Esophagus (tissue), 2 donors: ENCODE measurements at regions not wholly inside any gene's neighbourhood (a gene's known extent, or its start where the extent isn't known, plus 50 kb on each side); places are given as distances from the start of the nearest gene placed in this dataset.
A peak's percentile ranks its signal among the peaks of the same experiment; 100 is the strongest.

Experiments used
- H3K27ac ChIP-seq, 2 donors: one replicate each; pipeline ENCODE4 v1.5.1; 2013; ENCODE audit warnings: low read depth in 2 of 2, mild to moderate bottlenecking in 2 of 2, inconsistent platforms in 1 of 2, low read length in 1 of 2, moderate library complexity in 1 of 2
- H3K27me3 ChIP-seq, 2 donors: one replicate each; pipeline ENCODE4 v1.6.1; 2013; ENCODE audit warnings: low read length in 2 of 2, control low read depth in 1 of 2, mild to moderate bottlenecking in 1 of 2; ENCODE audit not compliant: insufficient read depth in 2 of 2, control insufficient read depth in 1 of 2
- H3K36me3 ChIP-seq, 2 donors: one replicate each; pipeline ENCODE4 v1.6.1; 2013; ENCODE audit warnings: low read length in 1 of 2; ENCODE audit not compliant: control insufficient read depth in 2 of 2, insufficient read depth in 2 of 2
- H3K4me1 ChIP-seq, 2 donors: one replicate each; pipeline ENCODE4 v1.6.1; 2013; ENCODE audit warnings: low read length in 1 of 2; ENCODE audit not compliant: control insufficient read depth in 2 of 2, insufficient read depth in 2 of 2
- H3K4me3 ChIP-seq, 2 donors: one replicate each; pipeline ENCODE4 v1.5.1; 2013; ENCODE audit warnings: low read length in 2 of 2, mild to moderate bottlenecking in 2 of 2, low read depth in 1 of 2, moderate library complexity in 1 of 2
- H3K9me3 ChIP-seq, 2 donors: one replicate each; pipeline ENCODE4 v1.6.1; 2013; ENCODE audit warnings: mild to moderate bottlenecking in 2 of 2, low read depth in 1 of 2, low read length in 1 of 2, moderate library complexity in 1 of 2; ENCODE audit not compliant: control insufficient read depth in 2 of 2, insufficient read depth in 1 of 2
- WGBS, 2 donors: extraction: QIAGEN DNeasy Blood & Tissue Kit; methylation state at CpG; one replicate each; pipeline ENCODE4 v1.1.7; 2013; 5-methylcytosine and 5-hydroxymethylcytosine counted together
- donor health status: healthy with polysubstance abuse.
- donor health status: Bipolar disorder and iron deficiency.

DNA sequence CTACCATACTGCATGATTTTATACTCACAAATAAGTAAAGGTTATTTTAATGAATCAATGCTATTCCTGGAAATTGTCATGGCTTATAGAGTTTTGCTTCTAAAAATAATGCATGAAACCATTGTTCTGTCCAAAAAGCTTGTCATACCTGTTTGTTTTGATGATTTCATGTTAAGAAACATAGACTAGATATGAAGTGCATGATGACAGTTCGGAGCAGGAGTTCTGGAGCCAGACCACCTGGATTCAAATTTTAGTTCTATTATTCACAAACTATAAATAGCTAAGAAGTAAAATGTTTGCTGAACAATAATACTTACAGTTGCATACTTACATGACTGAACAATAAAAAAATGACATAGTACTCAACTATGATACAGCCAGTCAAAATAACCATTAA, 107.0 kb upstream of the AKR1E2 start:
- H3K9me3 ChIP-seq, result no peaks in the 10 kb centered on the region

DNA sequence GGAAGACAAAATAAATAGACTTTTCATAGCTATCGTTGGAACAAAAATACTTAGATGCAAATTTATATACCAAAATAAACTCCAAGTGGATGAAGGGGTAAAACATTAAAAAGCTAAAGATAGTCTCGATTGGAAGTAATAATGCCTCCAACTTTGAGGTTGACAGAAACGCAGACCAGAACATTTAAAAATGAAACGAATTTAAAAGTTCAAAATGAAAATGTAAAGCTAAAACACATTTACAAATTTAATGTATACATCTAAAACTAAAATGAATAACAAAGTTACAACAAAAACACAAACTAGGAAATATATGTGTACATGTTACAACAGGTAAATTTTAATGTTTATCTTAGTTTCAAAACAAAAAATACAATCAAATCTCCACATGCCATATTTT, 107.5 kb upstream of the AKR1E2 start:
- Histone ChIP-seq H3K27ac (no peak overlapping the region), H3K9me3 (no peaks in the 10 kb centered on the region), H3K4me1 (no peaks in the 10 kb centered on the region), H3K4me3 (no peak overlapping the region), H3K36me3 (no peaks in the 10 kb centered on the region), H3K27me3 (no peaks in the 10 kb centered on the region)
- WGBS, 2 donors, result 85 to 87% methylated on average over 4 of the region's 4 CpGs

More for the DNA sequence above, 107.0 kb upstream of the AKR1E2 start:
- H3K4me3 ChIP-seq, result no peak overlapping the region
- no peaks in the 10 kb centered on the region for H3K27me3 ChIP-seq
- H3K4me1 ChIP-seq, result no peaks in the 10 kb centered on the region
- no peak overlapping the region for H3K27ac ChIP-seq
- 69 to 85% methylated on average over 1 of the region's 1 CpG for whole genome bisulfite sequencing, 2 donors
- no peaks in the 10 kb centered on the region for H3K36me3 ChIP-seq

DNA sequence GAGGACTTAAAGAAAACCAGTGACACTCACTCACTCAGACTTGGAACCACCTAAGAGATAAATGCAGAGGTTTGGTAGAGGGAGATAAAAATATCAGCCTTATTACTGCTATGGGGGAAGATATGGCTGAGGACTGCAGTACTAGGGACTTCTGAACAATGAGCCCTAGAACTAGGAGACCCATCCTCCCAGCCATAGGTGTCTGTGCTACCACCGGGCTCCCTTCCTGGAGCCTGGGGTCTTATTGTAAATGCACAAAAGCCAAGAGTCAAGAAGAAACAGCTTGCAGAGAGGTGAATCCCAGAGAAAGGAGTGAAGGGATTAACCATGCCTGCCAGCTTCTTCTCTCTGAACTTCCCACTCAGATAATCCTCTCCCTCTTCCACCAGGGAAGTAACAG, 108.3 kb upstream of the AKR1E2 start:
- 75 to 89% methylated on average over 1 of the region's 1 CpG for WGBS, 2 donors
- H3K27me3 ChIP-seq, result no peaks in the 10 kb centered on the region

DNA sequence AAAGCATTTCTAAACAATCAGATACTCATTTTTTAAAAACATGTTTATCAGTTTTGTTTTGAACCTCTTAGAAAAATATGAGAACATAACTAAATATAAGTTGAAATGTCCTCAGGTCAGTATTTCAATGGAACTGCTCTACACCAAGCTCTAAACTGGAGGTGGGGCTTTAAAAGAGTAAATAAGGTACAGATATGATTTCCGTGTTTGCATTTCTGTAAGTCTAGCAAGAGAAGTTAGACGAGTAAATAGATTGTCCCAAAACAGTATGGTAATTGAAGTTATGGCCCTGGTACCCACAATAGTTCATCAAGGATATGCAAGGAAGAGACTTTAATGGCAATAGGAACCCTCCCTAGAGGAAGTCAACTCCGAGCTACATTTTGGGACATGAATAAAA, 115.1 kb upstream of the AKR1E2 start:
- Histone ChIP-seq H3K27ac (no peak overlapping the region), H3K27me3 (no peaks in the 10 kb centered on the region), H3K36me3 (no peaks in the 10 kb centered on the region), H3K4me3 (no peak overlapping the region), H3K4me1 (no peaks in the 10 kb centered on the region), H3K9me3 (no peaks in the 10 kb centered on the region)
- WGBS, 2 donors, result 24 to 64% methylated on average over 3 of the region's 3 CpGs

More for the DNA sequence above, 108.3 kb upstream of the AKR1E2 start:
- H3K36me3 ChIP-seq, result no peaks in the 10 kb centered on the region
- no peaks in the 10 kb centered on the region for H3K4me1 ChIP-seq
- H3K9me3 ChIP-seq, result no peaks in the 10 kb centered on the region
- no peak overlapping the region for H3K27ac ChIP-seq
- no peak overlapping the region for H3K4me3 ChIP-seq

DNA sequence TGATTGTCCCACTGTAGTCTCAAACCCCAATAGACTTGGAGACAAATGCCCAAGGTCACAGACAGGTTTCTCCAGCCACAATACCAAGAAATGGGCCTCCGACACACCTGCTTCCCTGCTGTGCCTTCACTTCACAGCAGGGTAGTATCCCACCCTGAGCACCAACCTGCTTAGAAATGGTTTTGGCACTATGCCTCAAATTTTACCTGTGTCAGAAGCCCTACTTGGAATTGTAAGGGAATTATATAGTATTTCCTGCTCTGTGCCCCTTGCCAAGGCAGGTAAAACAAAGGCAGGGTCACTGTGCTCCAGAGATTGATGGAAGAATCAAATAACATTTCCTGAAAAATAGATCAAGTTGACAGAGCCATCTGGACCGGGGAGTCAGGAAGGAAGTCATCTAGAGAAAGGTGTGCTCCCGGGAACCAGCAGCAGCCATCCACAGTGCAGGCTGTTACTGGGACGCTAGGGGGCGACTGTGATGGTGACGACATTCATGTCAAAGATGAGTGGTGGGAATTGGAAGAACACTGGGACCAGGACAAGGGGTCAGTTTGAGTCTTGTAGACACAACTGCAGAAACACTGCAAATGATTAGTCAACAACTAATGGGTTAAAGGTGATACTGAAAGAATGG, 117.8 kb upstream of the AKR1E2 start:
- Histone ChIP-seq H3K27me3 (no peaks in the 10 kb centered on the region), H3K4me3 (no peak overlapping the region), H3K27ac (no peak overlapping the region), H3K9me3 (no peaks in the 10 kb centered on the region), H3K4me1 (no peaks in the 10 kb centered on the region), H3K36me3 (no peaks in the 10 kb centered on the region)
- 63 to 66% methylated on average over 6 of the region's 6 CpGs for WGBS, 2 donors

DNA sequence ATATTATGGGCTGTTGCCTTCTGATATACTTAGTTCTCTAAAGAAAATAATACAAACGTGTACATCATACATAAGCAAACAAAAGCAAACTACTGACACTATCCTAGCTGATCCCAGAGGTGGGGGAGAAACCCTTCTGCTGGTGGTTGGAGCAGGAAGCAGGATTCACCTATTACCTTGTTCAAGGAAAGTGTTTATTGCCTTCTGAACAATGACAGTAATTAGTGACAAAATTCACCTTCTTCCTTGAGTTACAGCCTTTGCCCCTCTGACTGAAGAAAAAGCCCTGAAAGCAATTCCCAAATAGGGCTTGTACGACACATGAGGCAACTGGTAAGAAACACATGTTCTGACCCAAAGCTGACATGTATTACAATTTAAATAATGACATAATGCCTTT, 118.8 kb upstream of the AKR1E2 start:
- Histone ChIP-seq H3K36me3 (no peaks in the 10 kb centered on the region), H3K4me1 (no peaks in the 10 kb centered on the region), H3K4me3 (no peak overlapping the region), H3K9me3 (no peaks in the 10 kb centered on the region), H3K27me3 (no peaks in the 10 kb centered on the region), H3K27ac (no peak overlapping the region)
- WGBS, 2 donors, result 69 to 79% methylated on average over 2 of the region's 2 CpGs

DNA sequence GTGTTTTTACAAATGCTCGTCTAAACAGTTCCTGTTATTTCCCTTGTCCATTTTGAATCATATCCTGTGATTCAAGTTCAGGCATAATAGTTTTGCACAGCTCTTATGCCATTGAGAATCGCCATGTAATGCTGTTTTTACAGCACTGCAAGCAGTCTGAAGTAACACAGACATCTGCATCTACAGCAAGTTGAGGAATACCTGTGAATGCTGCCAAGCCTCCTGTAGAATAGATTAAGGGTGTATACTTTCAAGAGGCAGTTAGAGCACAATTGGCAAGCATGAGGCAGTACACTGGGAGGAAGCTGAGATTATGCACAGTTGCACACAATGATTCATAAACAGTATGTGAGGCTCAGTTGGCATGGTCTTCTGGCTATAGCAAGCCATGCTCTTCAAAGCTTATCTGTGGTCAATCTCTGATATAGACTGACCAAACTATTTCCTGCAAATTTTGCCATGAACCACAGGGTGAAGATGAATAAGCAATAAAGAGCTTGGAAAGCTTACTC, 121.9 kb upstream of the AKR1E2 start:
- H3K36me3 ChIP-seq, result no peaks in the 10 kb centered on the region
- no peaks in the 10 kb centered on the region for H3K4me1 ChIP-seq
- no peaks in the 10 kb centered on the region for H3K27me3 ChIP-seq
- peak overlapping the region; percentile 26 to 78 for H3K27ac ChIP-seq
- 10 to 38% methylated on average over 2 of the region's 2 CpGs for WGBS, 2 donors
- no peaks in the 10 kb centered on the region for H3K9me3 ChIP-seq
- H3K4me3 ChIP-seq, result no peak overlapping the region

DNA sequence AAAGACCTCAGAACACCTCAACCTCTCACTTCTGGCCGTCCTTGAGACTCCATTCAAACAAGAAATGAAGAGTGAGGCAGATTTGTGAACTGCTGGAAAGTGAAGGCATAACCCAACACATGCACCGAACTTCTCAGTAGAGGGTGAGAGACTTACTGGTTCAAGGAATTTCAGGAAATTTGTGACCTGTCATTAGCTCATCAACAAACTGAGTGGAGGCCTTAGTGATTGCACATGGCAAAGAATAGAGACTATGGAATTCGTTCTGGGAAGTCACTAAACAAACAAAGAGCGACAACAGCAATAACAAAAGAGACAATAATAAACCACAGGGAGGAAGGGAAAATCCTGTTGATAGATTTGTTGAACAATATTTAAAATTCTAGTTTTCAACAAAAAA, 125.0 kb upstream of the AKR1E2 start:
- no peaks in the 10 kb centered on the region for H3K27me3 ChIP-seq
- no peaks in the 10 kb centered on the region for H3K36me3 ChIP-seq
- 73 to 74% methylated on average over 4 of the region's 4 CpGs for whole genome bisulfite sequencing, 2 donors
- H3K27ac ChIP-seq, result no peak overlapping the region
- no peaks in the 10 kb centered on the region for H3K9me3 ChIP-seq
- H3K4me3 ChIP-seq, result no peak overlapping the region
- no peaks in the 10 kb centered on the region for H3K4me1 ChIP-seq

DNA sequence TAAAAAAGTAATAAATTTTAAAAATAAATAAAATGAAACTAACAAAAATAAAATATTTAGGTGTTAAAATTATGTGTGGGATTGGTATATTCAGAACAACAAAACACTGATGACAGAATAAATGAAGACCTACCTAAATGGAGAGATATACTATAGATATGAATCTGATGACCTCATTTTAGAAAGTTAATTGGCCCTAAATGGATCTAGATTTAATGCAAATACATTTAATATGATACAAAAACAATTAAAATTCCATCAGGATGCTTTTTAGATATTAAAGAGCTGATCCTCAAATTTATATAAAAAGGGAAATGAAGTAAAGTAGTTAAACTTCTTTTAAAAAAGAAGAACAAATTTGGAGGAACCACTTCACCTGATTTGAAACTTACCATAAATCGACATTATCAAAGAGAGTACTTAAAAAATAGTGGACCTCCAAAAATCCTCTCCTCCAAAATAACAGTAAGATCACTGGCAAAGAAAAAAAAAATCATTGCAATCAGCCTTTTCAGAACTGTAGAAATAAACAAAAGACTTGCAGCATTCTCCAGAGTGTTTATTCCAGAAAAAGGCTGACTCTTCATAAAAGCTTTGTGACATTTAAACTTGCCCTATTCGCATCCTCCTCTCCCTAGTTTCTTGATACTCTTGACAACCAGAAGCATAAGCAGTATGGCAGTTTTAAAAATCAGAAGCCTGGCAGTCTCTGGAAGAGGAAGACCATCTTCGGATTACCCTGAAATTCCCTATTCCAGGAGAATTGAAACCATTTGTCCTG, 125.9 kb upstream of the AKR1E2 start:
- Histone ChIP-seq H3K36me3 (no peaks in the 10 kb centered on the region), H3K4me3 (no peak overlapping the region), H3K9me3 (no peaks in the 10 kb centered on the region), H3K27ac (no peak overlapping the region), H3K4me1 (no peaks in the 10 kb centered on the region), H3K27me3 (no peaks in the 10 kb centered on the region)
- 78 to 82% methylated on average over 3 of the region's 3 CpGs for WGBS, 2 donors

DNA sequence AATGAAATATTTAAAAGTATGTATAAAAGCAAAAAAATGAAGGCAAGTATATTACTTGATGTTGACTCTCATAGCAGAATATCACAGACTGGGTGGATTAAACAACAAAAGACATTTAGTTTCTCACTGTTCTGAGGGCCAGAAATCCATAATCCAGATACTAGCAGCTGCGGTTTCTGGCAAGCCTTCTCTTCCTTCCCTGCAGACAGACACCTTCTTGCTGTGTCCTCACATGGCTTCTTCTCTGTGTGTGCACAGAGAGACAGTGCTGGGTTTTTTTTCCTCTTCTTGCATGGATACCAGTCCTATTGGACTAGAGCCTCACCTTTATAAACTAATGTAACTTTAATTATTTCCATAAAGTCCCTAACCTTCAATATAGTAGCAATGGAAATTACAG, 127.9 kb upstream of the AKR1E2 start:
- H3K36me3 ChIP-seq, result no peaks in the 10 kb centered on the region
- no peak overlapping the region for H3K4me3 ChIP-seq
- no peaks in the 10 kb centered on the region for H3K9me3 ChIP-seq
- 30 to 32% methylated on average over 1 of the region's 1 CpG for WGBS, 2 donors
- no peaks in the 10 kb centered on the region for H3K27me3 ChIP-seq
- no peak overlapping the region for H3K27ac ChIP-seq
- H3K4me1 ChIP-seq, result no peaks in the 10 kb centered on the region
